Hepatocyte (in vitro differentiated cells): ENCODE measurements at regions not wholly inside any gene's neighbourhood (a gene's known extent, or its start where the extent isn't known, plus 50 kb on each side); places are given as distances from the start of the nearest gene placed in this dataset.

Experiments
- DNase-seq: peaks from one replicate; pipeline ENCODE4 v3.0.0-alpha.2; 2016; ENCODE audit warnings: low spot score
- H2AFZ ChIP-seq: fragments of 200-600 bp; sonication (generic); 2 replicates; pipeline ENCODE4 v1.6.0; 2016; ENCODE audit warnings: antibody characterized with exemption, mild to moderate bottlenecking
- H3K27ac ChIP-seq: fragments of 200-600 bp; sonication (generic); 2 replicates; pipeline ENCODE4 v1.5.1; 2016; ENCODE audit warnings: mild to moderate bottlenecking
- H3K27me3 ChIP-seq: fragments of 200-600 bp; sonication (generic); 2 replicates; pipeline ENCODE4 v1.6.1; 2016
- H3K36me3 ChIP-seq: fragments of 200-600 bp; sonication (generic); replicated peaks from 2 replicates; pipeline ENCODE4 v1.5.1; 2016; ENCODE audit warnings: low read depth; ENCODE audit not compliant: insufficient read depth
- H3K4me1 ChIP-seq: fragments of 200-600 bp; sonication (generic); 2 replicates; pipeline ENCODE4 v1.5.1; 2016; ENCODE audit warnings: mild to moderate bottlenecking, moderate library complexity; ENCODE audit not compliant: insufficient read depth
- H3K4me2 ChIP-seq: fragments of 200-600 bp; sonication (generic); 2 replicates; pipeline ENCODE4 v1.6.0; 2016
- H3K4me3 ChIP-seq: fragments of 200-600 bp; sonication (generic); 2 replicates; pipeline ENCODE4 v1.5.1; 2016; ENCODE audit warnings: mild to moderate bottlenecking
- H3K79me2 ChIP-seq: fragments of 200-600 bp; sonication (generic); 2 replicates; pipeline ENCODE4 v1.6.0; 2017; ENCODE audit warnings: mild to moderate bottlenecking
- H3K9me2 ChIP-seq: fragments of 200-600 bp; sonication (generic); replicated peaks from 2 replicates; pipeline ENCODE4 v1.6.0; 2017; ENCODE audit warnings: mild to moderate bottlenecking; ENCODE audit not compliant: insufficient read depth
- H3K9me3 ChIP-seq: fragments of 200-600 bp; sonication (generic); 2 replicates; pipeline ENCODE4 v1.5.1; 2016; ENCODE audit warnings: low read depth, mild to moderate bottlenecking
- H4K20me1 ChIP-seq: fragments of 200-600 bp; sonication (generic); 2 replicates; pipeline ENCODE4 v1.6.0; 2016; ENCODE audit warnings: mild to moderate bottlenecking; ENCODE audit not compliant: insufficient read depth, poor library complexity, severe bottlenecking
- EZH2 ChIP-seq: fragments of 200-600 bp; sonication (generic); IDR thresholded peaks from 2 replicates; pipeline ENCODE4 v1.6.1; 2016; ENCODE audit warnings: antibody characterized with exemption, mild to moderate bottlenecking, borderline replicate concordance
- EZH2phosphoT487 ChIP-seq: fragments of 200-600 bp; sonication (generic); IDR thresholded peaks from one replicate; pipeline ENCODE4 v1.6.1; 2018; ENCODE audit warnings: antibody characterized with exemption, mild to moderate bottlenecking, low read depth, moderate library complexity; ENCODE audit not compliant: unreplicated experiment, severe bottlenecking
- WGBS: methylation state at CpG from one replicate; pipeline ENCODE4 v1.1.6; 2016; ENCODE audit warnings: low lambda C conversion rate; ENCODE audit errors: missing lambda C conversion rate; 5-methylcytosine and 5-hydroxymethylcytosine counted together
- TF ChIP-seq, protein P1 (sequence below): fragments of 200-600 bp; sonication (generic); IDR thresholded peaks from 2 replicates; pipeline ENCODE4 v1.5.1; 2016; ENCODE audit warnings: antibody characterized with exemption, mild to moderate bottlenecking; ENCODE audit not compliant: poor library complexity

DNA sequence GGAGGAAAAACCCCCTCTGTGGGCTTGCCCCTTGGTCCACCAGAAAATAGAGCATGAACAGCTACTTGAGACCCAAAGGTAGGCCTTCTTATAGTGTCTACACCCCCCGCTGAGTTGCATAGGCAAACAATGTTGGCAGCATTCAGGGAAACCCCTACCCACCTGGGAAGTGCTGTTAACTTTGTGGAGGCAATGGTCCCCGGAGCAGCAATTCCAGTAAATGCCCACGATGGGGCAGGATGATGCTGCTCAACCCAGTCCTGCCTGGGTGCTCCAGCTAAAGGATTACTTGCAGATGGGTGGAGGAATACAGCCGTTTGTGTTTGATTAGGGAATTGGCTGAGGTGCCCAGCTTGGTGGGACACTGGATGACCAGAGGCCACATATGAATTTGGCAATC, 381.3 kb upstream of the ANO5 start:
- Histone ChIP-seq H3K27me3 (no peaks in the 10 kb centered on the region), H3K9me2 (no peaks in the 10 kb centered on the region), H3K79me2 (no peaks in the 10 kb centered on the region), H3K4me3 (no peak overlapping the region), H3K4me2 (no peak overlapping the region), H3K36me3 (no peaks in the 10 kb centered on the region), H4K20me1 (no peaks in the 10 kb centered on the region), H3K4me1 (no peaks in the 10 kb centered on the region), H3K9me3 (no peaks in the 10 kb centered on the region), H2AFZ (no peak overlapping the region), H3K27ac (no peak overlapping the region)
- no peak for TF ChIP-seq EZH2phosphoT487
- TF ChIP-seq, protein P1, sequence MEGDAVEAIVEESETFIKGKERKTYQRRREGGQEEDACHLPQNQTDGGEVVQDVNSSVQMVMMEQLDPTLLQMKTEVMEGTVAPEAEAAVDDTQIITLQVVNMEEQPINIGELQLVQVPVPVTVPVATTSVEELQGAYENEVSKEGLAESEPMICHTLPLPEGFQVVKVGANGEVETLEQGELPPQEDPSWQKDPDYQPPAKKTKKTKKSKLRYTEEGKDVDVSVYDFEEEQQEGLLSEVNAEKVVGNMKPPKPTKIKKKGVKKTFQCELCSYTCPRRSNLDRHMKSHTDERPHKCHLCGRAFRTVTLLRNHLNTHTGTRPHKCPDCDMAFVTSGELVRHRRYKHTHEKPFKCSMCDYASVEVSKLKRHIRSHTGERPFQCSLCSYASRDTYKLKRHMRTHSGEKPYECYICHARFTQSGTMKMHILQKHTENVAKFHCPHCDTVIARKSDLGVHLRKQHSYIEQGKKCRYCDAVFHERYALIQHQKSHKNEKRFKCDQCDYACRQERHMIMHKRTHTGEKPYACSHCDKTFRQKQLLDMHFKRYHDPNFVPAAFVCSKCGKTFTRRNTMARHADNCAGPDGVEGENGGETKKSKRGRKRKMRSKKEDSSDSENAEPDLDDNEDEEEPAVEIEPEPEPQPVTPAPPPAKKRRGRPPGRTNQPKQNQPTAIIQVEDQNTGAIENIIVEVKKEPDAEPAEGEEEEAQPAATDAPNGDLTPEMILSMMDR, result no peak
- TF ChIP-seq EZH2, result no peak
- DNase-seq, result peak; percentile 7
- WGBS, result 39% methylated on average over 4 of the region's 4 CpGs

DNA sequence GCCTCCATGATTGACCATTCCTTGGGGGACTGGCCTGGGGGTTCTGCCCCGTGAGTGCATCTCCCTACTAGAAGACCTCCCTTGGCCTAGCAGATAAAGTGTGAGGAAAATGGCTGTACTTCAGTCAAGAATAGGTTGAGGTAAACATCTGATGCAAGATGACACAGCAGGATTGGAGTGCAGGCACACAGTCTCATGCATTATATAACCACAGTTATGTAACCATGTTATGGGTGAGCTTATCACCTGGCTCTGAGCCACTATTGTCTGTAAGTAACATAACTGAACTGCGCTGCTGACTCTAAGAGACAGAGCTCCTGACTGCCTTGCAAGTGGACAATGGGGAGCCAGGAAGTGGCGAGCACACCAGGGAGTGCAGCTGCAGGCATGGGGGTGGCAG, 378.7 kb upstream of the ANO5 start:
- TF ChIP-seq, protein P1, result no peak
- no peak for TF ChIP-seq EZH2
- no peak for TF ChIP-seq EZH2phosphoT487
- Histone ChIP-seq H3K9me3 (no peaks in the 10 kb centered on the region), H3K4me1 (no peaks in the 10 kb centered on the region), H3K27ac (no peak overlapping the region), H3K9me2 (no peaks in the 10 kb centered on the region), H3K27me3 (no peaks in the 10 kb centered on the region), H4K20me1 (no peaks in the 10 kb centered on the region), H3K79me2 (no peaks in the 10 kb centered on the region), H2AFZ (no peak overlapping the region), H3K36me3 (no peaks in the 10 kb centered on the region), H3K4me3 (no peak overlapping the region), H3K4me2 (no peak overlapping the region)
- peak; percentile 37 for DNase-seq
- 79% methylated on average over 3 of the region's 3 CpGs for WGBS

GRCh38 chr11:21817696-21818095, 375.2 kb upstream of the ANO5 start:
- Histone ChIP-seq H3K4me3 (no peak overlapping the region), H3K27me3 (no peaks in the 10 kb centered on the region), H3K4me2 (no peak overlapping the region), H4K20me1 (no peaks in the 10 kb centered on the region), H3K4me1 (no peaks in the 10 kb centered on the region), H3K79me2 (no peaks in the 10 kb centered on the region), H2AFZ (no peak overlapping the region), H3K9me3 (no peaks in the 10 kb centered on the region), H3K36me3 (no peaks in the 10 kb centered on the region), H3K9me2 (no peaks in the 10 kb centered on the region), H3K27ac (no peak overlapping the region)
- 88% methylated on average over 3 of the region's 3 CpGs for WGBS
- TF ChIP-seq, protein P1, result no peak
- TF ChIP-seq EZH2, result no peak
- no peak for TF ChIP-seq EZH2phosphoT487
- DNase-seq, result no peak

GRCh38 chr11:21820176-21820575, 372.7 kb upstream of the ANO5 start:
- no peak for DNase-seq
- no peaks in the 10 kb centered on the region for H3K27me3 ChIP-seq
- H3K9me2 ChIP-seq, result no peaks in the 10 kb centered on the region
- no peaks in the 10 kb centered on the region for H3K36me3 ChIP-seq
- H2AFZ ChIP-seq, result no peak overlapping the region
- H3K4me2 ChIP-seq, result no peak overlapping the region
- H3K9me3 ChIP-seq, result no peaks in the 10 kb centered on the region
- H4K20me1 ChIP-seq, result no peaks in the 10 kb centered on the region
- TF ChIP-seq, protein P1, result no peak
- TF ChIP-seq EZH2phosphoT487 (no peak), EZH2 (no peak)
- H3K4me3 ChIP-seq, result no peak overlapping the region
- H3K79me2 ChIP-seq, result no peaks in the 10 kb centered on the region
- no peaks in the 10 kb centered on the region for H3K4me1 ChIP-seq
- no peak overlapping the region for H3K27ac ChIP-seq
